ENCODE measurements at regions not wholly inside any gene's neighbourhood (a gene's known extent, or its start where the extent isn't known, plus 50 kb on each side); places are given as distances from the start of the nearest gene placed in this dataset.
"Not testable (repeated sequence)": the region's sequence is repeated elsewhere in the genome, so short reads cannot be mapped to it uniquely, and the experiment has no call there.

GRCh38 chr6:57900687-57901399 is 583.4 kb downstream of the PRIM2 start:
- DNase-seq (ENCODE audit: extremely low read depth, insufficient read length); H3K27me3 ChIP-seq (replicated peaks; ENCODE audit: control insufficient read depth, insufficient read depth, low read length); H3K4me3 ChIP-seq (replicated peaks; ENCODE audit: low read depth, low read length); H3K36me3 ChIP-seq (ENCODE audit: control insufficient read depth, insufficient read depth, low read length): not testable (repeated sequence)

GRCh38 chr6:57901445-57901844 is 584.0 kb downstream of the PRIM2 start:
- not testable (repeated sequence) for H3K27me3 ChIP-seq (replicated peaks; ENCODE audit: control insufficient read depth, insufficient read depth, low read length); H3K4me3 ChIP-seq (replicated peaks; ENCODE audit: low read depth, low read length); DNase-seq (ENCODE audit: extremely low read depth, insufficient read length); H3K36me3 ChIP-seq (ENCODE audit: control insufficient read depth, insufficient read depth, low read length)

- not testable (repeated sequence) for H3K27me3 ChIP-seq (replicated peaks; ENCODE audit: control insufficient read depth, insufficient read depth, low read length); H3K36me3 ChIP-seq (ENCODE audit: control insufficient read depth, insufficient read depth, low read length); DNase-seq (ENCODE audit: extremely low read depth, insufficient read length); H3K4me3 ChIP-seq (replicated peaks; ENCODE audit: low read depth, low read length)
Observed at GRCh38 chr6:57904356-57904755, 586.9 kb downstream of the PRIM2 start.

GRCh38 chr6:57915300-57915699 is 597.9 kb downstream of the PRIM2 start:
- DNase-seq (ENCODE audit: extremely low read depth, insufficient read length); H3K36me3 ChIP-seq (ENCODE audit: control insufficient read depth, insufficient read depth, low read length); H3K27me3 ChIP-seq (replicated peaks; ENCODE audit: control insufficient read depth, insufficient read depth, low read length); H3K4me3 ChIP-seq (replicated peaks; ENCODE audit: low read depth, low read length): not testable (repeated sequence)

- not testable (repeated sequence) for H3K27me3 ChIP-seq (replicated peaks; ENCODE audit: control insufficient read depth, insufficient read depth, low read length); H3K36me3 ChIP-seq (ENCODE audit: control insufficient read depth, insufficient read depth, low read length); DNase-seq (ENCODE audit: extremely low read depth, insufficient read length); H3K4me3 ChIP-seq (replicated peaks; ENCODE audit: low read depth, low read length)
Observed at GRCh38 chr6:57942966-57943365, 625.5 kb downstream of the PRIM2 start.

- H3K27me3 ChIP-seq (replicated peaks; ENCODE audit: control insufficient read depth, insufficient read depth, low read length); H3K4me3 ChIP-seq (replicated peaks; ENCODE audit: low read depth, low read length); H3K36me3 ChIP-seq (ENCODE audit: control insufficient read depth, insufficient read depth, low read length); DNase-seq (ENCODE audit: extremely low read depth, insufficient read length): not testable (repeated sequence)
Observed at GRCh38 chr6:57946084-57946768, 628.8 kb downstream of the PRIM2 start.

GRCh38 chr6:57946769-57947091 is 629.3 kb downstream of the PRIM2 start:
- H3K36me3 ChIP-seq (ENCODE audit: control insufficient read depth, insufficient read depth, low read length); H3K27me3 ChIP-seq (replicated peaks; ENCODE audit: control insufficient read depth, insufficient read depth, low read length); DNase-seq (ENCODE audit: extremely low read depth, insufficient read length); H3K4me3 ChIP-seq (replicated peaks; ENCODE audit: low read depth, low read length): not testable (repeated sequence)

GRCh38 chr6:57948481-57948880 is 631.1 kb downstream of the PRIM2 start:
- not testable (repeated sequence) for DNase-seq (ENCODE audit: extremely low read depth, insufficient read length); H3K36me3 ChIP-seq (ENCODE audit: control insufficient read depth, insufficient read depth, low read length); H3K27me3 ChIP-seq (replicated peaks; ENCODE audit: control insufficient read depth, insufficient read depth, low read length); H3K4me3 ChIP-seq (replicated peaks; ENCODE audit: low read depth, low read length)

GRCh38 chr6:57950430-57950829 is 633.0 kb downstream of the PRIM2 start:
- DNase-seq (ENCODE audit: extremely low read depth, insufficient read length); H3K4me3 ChIP-seq (replicated peaks; ENCODE audit: low read depth, low read length); H3K27me3 ChIP-seq (replicated peaks; ENCODE audit: control insufficient read depth, insufficient read depth, low read length); H3K36me3 ChIP-seq (ENCODE audit: control insufficient read depth, insufficient read depth, low read length): not testable (repeated sequence)

GRCh38 chr6:57966757-57967156 is 649.3 kb downstream of the PRIM2 start:
- not testable (repeated sequence) for H3K36me3 ChIP-seq (ENCODE audit: control insufficient read depth, insufficient read depth, low read length); H3K4me3 ChIP-seq (replicated peaks; ENCODE audit: low read depth, low read length); H3K27me3 ChIP-seq (replicated peaks; ENCODE audit: control insufficient read depth, insufficient read depth, low read length); DNase-seq (ENCODE audit: extremely low read depth, insufficient read length)

GRCh38 chr6:57971956-57972355 is 654.5 kb downstream of the PRIM2 start:
- H3K27me3 ChIP-seq (replicated peaks; ENCODE audit: control insufficient read depth, insufficient read depth, low read length); DNase-seq (ENCODE audit: extremely low read depth, insufficient read length); H3K4me3 ChIP-seq (replicated peaks; ENCODE audit: low read depth, low read length): not testable (repeated sequence)

More at GRCh38 chr6:57971956-57972355, 654.5 kb downstream of the PRIM2 start:
- not testable (repeated sequence) for H3K36me3 ChIP-seq (ENCODE audit: control insufficient read depth, insufficient read depth, low read length)
